OCI-LY7 (cell line): ENCODE measurements at regions not wholly inside any gene's neighbourhood (a gene's known extent, or its start where the extent isn't known, plus 50 kb on each side); places are given as distances from the start of the nearest gene placed in this dataset.
A peak's percentile ranks its signal among the peaks of the same experiment; 100 is the strongest.

ENCODE experiments used
- BruUV-seq: library from RNA; stranded (reverse); fragments of 400-500 nt; replicated peaks from 2 replicates; lab custom pipeline; 2021; lab: Mats Ljungman, UMichigan
- CTCF ChIA-PET: fragments of 300-600 bp; sonication (Branson Sonifier 250); formaldehyde crosslinking; loops from one replicate; lab custom pipeline; 2022; ENCODE audit warnings: antibody characterized with exemption; ENCODE audit not compliant: unreplicated experiment; lab: Charles Lee
- POLR2A ChIA-PET: fragments of 300-600 bp; sonication (Branson Sonifier 250); formaldehyde crosslinking; loops from one replicate; lab custom pipeline; 2022; ENCODE audit warnings: antibody characterized with exemption; lab: Charles Lee
- DNase-seq: peaks from one replicate; pipeline ENCODE4 v3.0.0-alpha.2; 2015; ENCODE audit warnings: low spot score
- H2AFZ ChIP-seq: fragments of 200-600 bp; sonication (generic), shearing (Covaris generic); 2 replicates; pipeline ENCODE4 v1.6.1; 2014; ENCODE audit warnings: mild to moderate bottlenecking, antibody characterized with exemption, low read length, moderate library complexity
- H3K27ac ChIP-seq: fragments of 200-600 bp; sonication (generic); 2 replicates; pipeline ENCODE4 v1.5.1; 2014; ENCODE audit warnings: mixed run types, low read depth, mild to moderate bottlenecking, moderate library complexity, low read length, inconsistent platforms; ENCODE audit not compliant: poor library complexity, severe bottlenecking
- H3K36me3 ChIP-seq: fragments of 200-600 bp; sonication (generic); 2 replicates; pipeline ENCODE4 v1.6.1; 2014; ENCODE audit warnings: mild to moderate bottlenecking, antibody characterized with exemption, low read length, moderate library complexity, mixed read lengths; ENCODE audit not compliant: insufficient read depth
- H3K4me1 ChIP-seq: fragments of 200-600 bp; sonication (generic); 2 replicates; pipeline ENCODE4 v1.5.1; 2014; ENCODE audit warnings: mild to moderate bottlenecking, low read length; ENCODE audit not compliant: insufficient read depth, poor library complexity, severe bottlenecking
- H3K4me2 ChIP-seq: fragments of 200-600 bp; sonication (generic); 2 replicates; pipeline ENCODE4 v1.6.1; 2014; ENCODE audit warnings: mild to moderate bottlenecking, low read length
- H3K4me3 ChIP-seq: fragments of 200-600 bp; sonication (generic); 2 replicates; pipeline ENCODE4 v1.5.1; 2014; ENCODE audit warnings: mild to moderate bottlenecking, low read depth, low read length; ENCODE audit not compliant: poor library complexity, severe bottlenecking
- H3K79me2 ChIP-seq: fragments of 200-600 bp; sonication (generic); 2 replicates; pipeline ENCODE4 v1.6.1; 2016; ENCODE audit warnings: low read depth, mild to moderate bottlenecking, low read length, moderate library complexity, mixed read lengths; ENCODE audit not compliant: insufficient read depth
- H3K9me2 ChIP-seq: fragments of 200-600 bp; sonication (generic); 2 replicates; pipeline ENCODE4 v1.6.1; 2016; ENCODE audit warnings: mild to moderate bottlenecking, low read length, mixed read lengths; ENCODE audit not compliant: insufficient read depth
- H3K9me3 ChIP-seq: fragments of 200-600 bp; sonication (generic); 2 replicates; pipeline ENCODE4 v1.6.1; 2014; ENCODE audit warnings: mild to moderate bottlenecking, mixed run types, low read length, mixed read lengths
- H4K20me1 ChIP-seq: fragments of 200-600 bp; sonication (generic); 2 replicates; pipeline ENCODE4 v1.6.1; 2014; ENCODE audit warnings: mild to moderate bottlenecking, antibody characterized with exemption, low read length, moderate library complexity, mixed read lengths; ENCODE audit not compliant: insufficient read depth
- EZH2phosphoT487 ChIP-seq: fragments of 200-600 bp; sonication (generic); IDR thresholded peaks from 2 replicates; pipeline ENCODE4 v1.6.1; 2018; ENCODE audit warnings: low read depth, borderline replicate concordance, mild to moderate bottlenecking, mixed run types, antibody characterized with exemption, low read length, moderate library complexity, mixed read lengths
- intact Hi-C: fragments of 100-400 bp; cut with micrococcal nuclease; formaldehyde crosslinking; loops from one replicate; pipeline ENCODE4 v1.10.0; 2022; ENCODE audit not compliant: unreplicated experiment
- TF ChIP-seq, protein P1 (sequence below): fragments of 200-600 bp; sonication (generic); conservative IDR thresholded peaks from 2 replicates; pipeline ENCODE4 v1.5.1; 2014; ENCODE audit warnings: mild to moderate bottlenecking, antibody characterized with exemption, low read length, moderate library complexity, mixed read lengths

DNA sequence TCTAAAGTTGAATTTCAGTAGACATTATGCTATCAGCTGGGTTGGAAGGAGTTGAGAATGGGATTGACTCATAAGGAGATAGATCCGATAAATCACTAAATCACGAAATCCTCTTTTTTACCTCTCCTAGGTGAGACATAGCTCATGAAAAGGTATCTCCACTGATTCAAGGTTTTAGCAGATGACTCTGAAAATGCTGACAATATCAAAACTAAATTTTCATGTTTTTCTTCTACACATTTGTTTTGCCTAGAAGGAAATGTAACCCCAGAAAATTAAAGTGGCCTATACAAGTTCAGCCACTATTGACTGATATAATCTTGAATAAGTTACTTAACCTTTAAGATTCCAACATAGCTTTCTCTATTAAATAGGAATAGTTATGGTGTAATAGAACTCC, 82.2 kb upstream of the VWDE start:
- Histone ChIP-seq H3K27ac (no peak overlapping the region), H3K9me3 (no peaks in the 10 kb centered on the region), H3K4me3 (no peak overlapping the region), H2AFZ (no peak overlapping the region), H4K20me1 (no peaks in the 10 kb centered on the region), H3K36me3 (no peaks in the 10 kb centered on the region), H3K4me2 (no peak overlapping the region), H3K9me2 (no peaks in the 10 kb centered on the region), H3K4me1 (no peaks in the 10 kb centered on the region), H3K79me2 (no peaks in the 10 kb centered on the region)
- no peak for TF ChIP-seq EZH2phosphoT487
- TF ChIP-seq, protein P1, sequence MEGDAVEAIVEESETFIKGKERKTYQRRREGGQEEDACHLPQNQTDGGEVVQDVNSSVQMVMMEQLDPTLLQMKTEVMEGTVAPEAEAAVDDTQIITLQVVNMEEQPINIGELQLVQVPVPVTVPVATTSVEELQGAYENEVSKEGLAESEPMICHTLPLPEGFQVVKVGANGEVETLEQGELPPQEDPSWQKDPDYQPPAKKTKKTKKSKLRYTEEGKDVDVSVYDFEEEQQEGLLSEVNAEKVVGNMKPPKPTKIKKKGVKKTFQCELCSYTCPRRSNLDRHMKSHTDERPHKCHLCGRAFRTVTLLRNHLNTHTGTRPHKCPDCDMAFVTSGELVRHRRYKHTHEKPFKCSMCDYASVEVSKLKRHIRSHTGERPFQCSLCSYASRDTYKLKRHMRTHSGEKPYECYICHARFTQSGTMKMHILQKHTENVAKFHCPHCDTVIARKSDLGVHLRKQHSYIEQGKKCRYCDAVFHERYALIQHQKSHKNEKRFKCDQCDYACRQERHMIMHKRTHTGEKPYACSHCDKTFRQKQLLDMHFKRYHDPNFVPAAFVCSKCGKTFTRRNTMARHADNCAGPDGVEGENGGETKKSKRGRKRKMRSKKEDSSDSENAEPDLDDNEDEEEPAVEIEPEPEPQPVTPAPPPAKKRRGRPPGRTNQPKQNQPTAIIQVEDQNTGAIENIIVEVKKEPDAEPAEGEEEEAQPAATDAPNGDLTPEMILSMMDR = no peak
- DNase-seq = no peak
- ChIA-PET CTCF (no interaction called here), POLR2A (interaction anchor here (0.5 to 1.3 kb wide), 3 partner anchors 8 to 148 kb away, joined by 3 to 5 read pairs (median 4); no protein-coding TSS in a partner anchor)
- BruUV-seq = no TSS peak
- intact Hi-C loops = loop anchor here (5.0 kb wide), 1 partner anchor 419 kb away; no protein-coding TSS in a partner anchor

DNA sequence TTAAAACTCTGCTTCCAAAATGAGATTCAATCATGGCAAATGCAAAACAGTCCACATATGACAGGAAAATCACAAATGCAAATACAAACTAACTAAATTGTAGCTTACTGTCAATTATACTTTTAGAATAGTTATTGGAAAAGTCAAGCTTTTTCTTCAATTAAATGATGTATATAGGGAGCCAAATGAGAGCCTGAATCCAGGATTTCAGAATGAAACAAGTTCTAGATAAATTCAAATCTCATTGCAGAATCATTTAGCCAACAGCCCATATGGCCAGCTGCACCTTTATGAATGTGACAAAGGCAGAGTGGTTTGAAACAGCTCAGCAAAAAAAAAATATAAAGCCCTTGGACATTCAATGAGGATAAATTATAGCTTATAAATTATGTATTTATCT, 82.2 kb upstream of the SCIN start:
- intact Hi-C loops = loop anchor here (5.0 kb wide), 1 partner anchor 421 kb away; no protein-coding TSS in a partner anchor
- Histone ChIP-seq H3K4me2 (no peak overlapping the region), H2AFZ (no peak overlapping the region), H4K20me1 (no peaks in the 10 kb centered on the region), H3K9me3 (no peaks in the 10 kb centered on the region), H3K79me2 (no peaks in the 10 kb centered on the region), H3K27ac (no peak overlapping the region), H3K9me2 (no peaks in the 10 kb centered on the region), H3K36me3 (no peaks in the 10 kb centered on the region), H3K4me1 (no peaks in the 10 kb centered on the region), H3K4me3 (no peak overlapping the region)
- no peak for TF ChIP-seq EZH2phosphoT487
- TF ChIP-seq, protein P1 = no peak
- ChIA-PET CTCF (interaction anchor here (0.7 kb wide), 1 partner anchor 29 kb away, joined by 3 read pairs; no protein-coding TSS in a partner anchor), POLR2A (interaction anchor here (0.7 to 1.0 kb wide), 2 partner anchors 29 to 403 kb away, joined by 4 read pairs; no protein-coding TSS in a partner anchor)
- no peak for DNase-seq
- BruUV-seq = no TSS peak

DNA sequence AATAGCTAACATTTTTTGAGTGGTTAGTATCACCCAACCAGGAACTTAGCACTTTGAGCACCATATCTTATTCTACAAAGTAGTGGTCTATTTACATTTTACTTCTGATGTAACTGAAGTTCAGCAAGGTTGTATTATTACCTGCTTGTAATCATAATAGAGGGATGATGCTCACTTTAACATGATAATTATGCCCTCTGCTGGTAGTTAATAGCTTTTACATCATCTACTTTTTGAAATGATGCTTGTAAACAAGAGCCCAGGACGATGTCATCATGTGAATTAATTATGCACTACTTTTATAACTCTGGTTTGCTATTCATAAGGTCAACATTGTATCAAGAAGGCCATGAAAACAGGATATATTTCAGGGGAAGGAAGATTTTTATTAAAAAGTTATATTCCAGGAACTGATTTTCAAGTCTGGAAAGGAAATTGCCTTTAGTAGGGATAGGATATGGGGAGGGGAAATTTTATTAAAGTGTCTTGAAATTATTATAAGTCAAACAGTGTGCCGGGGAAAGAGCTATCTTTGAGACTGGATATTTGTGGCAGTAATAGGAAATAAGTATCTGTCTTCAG, 80.3 kb upstream of the SCIN start:
- intact Hi-C loops = loop anchor here (10.0 kb wide), 2 partner anchors 55 to 1065 kb away; no protein-coding TSS in a partner anchor

More for the DNA sequence above, 80.3 kb upstream of the SCIN start:
- Histone ChIP-seq H2AFZ (no peak overlapping the region), H3K4me1 (no peaks in the 10 kb centered on the region), H3K79me2 (no peaks in the 10 kb centered on the region), H3K4me2 (no peak overlapping the region), H3K36me3 (no peaks in the 10 kb centered on the region), H3K4me3 (no peak overlapping the region), H3K9me2 (no peaks in the 10 kb centered on the region), H3K27ac (no peak overlapping the region), H3K9me3 (no peaks in the 10 kb centered on the region), H4K20me1 (no peaks in the 10 kb centered on the region)
- CTCF ChIA-PET = interaction anchor here (0.8 to 1.6 kb wide), 3 partner anchors 10 to 32 kb away, joined by 3 to 6 read pairs (median 5); no protein-coding TSS in a partner anchor
- peak; percentile 45 for DNase-seq
- TF ChIP-seq, protein P1 = peak; percentile 80
- TF ChIP-seq EZH2phosphoT487 = no peak
- BruUV-seq = no TSS peak
- POLR2A ChIA-PET = interaction anchor here (0.5 to 1.2 kb wide), 5 partner anchors 16 to 1460 kb away, joined by 3 to 6 read pairs (median 3); no protein-coding TSS in a partner anchor
